ENCODE measurements at regions not wholly inside any gene's neighbourhood (a gene's known extent, or its start where the extent isn't known, plus 50 kb on each side); places are given as distances from the start of the nearest gene placed in this dataset.

DNA sequence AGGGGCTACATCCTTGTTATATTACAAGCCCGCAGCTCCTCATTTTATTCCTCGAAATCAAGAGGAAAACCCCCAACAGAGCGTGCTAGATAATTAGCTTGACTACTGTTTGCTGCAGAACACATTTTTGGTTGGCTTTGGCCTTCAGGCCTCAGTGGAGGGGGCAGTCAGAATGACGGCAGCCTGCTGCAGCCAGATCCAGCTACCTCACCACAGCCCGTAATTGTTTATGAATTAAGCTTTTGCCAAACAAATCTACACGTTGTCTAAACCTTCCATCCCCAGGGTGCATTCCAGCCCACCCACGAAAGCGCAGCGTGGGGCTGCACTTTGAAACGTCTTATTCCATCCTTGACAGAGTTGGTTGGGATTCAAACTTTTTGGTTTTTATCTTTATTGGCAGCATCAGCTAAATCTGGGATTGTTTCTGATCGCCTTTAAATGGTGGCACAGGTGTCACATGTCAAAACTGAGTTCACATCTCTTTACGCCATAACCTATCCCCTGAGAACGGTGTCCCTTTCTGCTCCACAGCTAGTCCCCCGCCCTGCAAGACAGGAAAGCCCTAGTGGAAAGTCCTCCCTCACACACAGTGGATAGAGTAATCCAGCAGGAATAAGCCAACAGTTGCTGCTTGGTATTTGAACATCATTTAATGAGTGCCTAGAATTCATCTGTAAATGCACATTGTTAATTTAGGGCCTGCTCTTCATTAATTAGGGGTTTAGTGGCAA, 195.5 kb downstream of the LMO4 start:
- no peak overlapping the region for H3K4me3 ChIP-seq (ENCODE audit: low read length)
- H3K9me2 ChIP-seq (replicated peaks; ENCODE audit: low read length), result no peaks in the 10 kb centered on the region
- BruUV-seq (replicated peaks), result no TSS peak
- H3K9ac ChIP-seq (ENCODE audit: low read length), result no peak overlapping the region
- ChIA-PET CTCF (no interaction called here), POLR2A (ENCODE audit: unreplicated experiment) (no interaction called here)
- H2AFZ ChIP-seq (ENCODE audit: low read length), result no peak overlapping the region
- H3K4me1 ChIP-seq (ENCODE audit: insufficient read depth, low read length), result no peaks in the 10 kb centered on the region
- intact Hi-C loops (cut with micrococcal nuclease), result no loop called here
- H3K4me2 ChIP-seq (ENCODE audit: low read length), result no peak overlapping the region
- DNase-seq, result no peak
- TF ChIP-seq EZH2 (IDR thresholded peaks at IDR 0.05; ENCODE audit: low read length, unreplicated experiment) (no peak), EZH2phosphoT487 (IDR thresholded peaks at IDR 0.05; ENCODE audit: borderline replicate concordance, low read length) (no peak)
- TF ChIP-seq, protein P1, sequence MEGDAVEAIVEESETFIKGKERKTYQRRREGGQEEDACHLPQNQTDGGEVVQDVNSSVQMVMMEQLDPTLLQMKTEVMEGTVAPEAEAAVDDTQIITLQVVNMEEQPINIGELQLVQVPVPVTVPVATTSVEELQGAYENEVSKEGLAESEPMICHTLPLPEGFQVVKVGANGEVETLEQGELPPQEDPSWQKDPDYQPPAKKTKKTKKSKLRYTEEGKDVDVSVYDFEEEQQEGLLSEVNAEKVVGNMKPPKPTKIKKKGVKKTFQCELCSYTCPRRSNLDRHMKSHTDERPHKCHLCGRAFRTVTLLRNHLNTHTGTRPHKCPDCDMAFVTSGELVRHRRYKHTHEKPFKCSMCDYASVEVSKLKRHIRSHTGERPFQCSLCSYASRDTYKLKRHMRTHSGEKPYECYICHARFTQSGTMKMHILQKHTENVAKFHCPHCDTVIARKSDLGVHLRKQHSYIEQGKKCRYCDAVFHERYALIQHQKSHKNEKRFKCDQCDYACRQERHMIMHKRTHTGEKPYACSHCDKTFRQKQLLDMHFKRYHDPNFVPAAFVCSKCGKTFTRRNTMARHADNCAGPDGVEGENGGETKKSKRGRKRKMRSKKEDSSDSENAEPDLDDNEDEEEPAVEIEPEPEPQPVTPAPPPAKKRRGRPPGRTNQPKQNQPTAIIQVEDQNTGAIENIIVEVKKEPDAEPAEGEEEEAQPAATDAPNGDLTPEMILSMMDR (conservative IDR thresholded peaks at IDR 0.05; ENCODE audit: low read depth, low read length), result no peak
- ATAC-seq, result no peak
- H3K27me3 ChIP-seq (ENCODE audit: low read length), result no peaks in the 10 kb centered on the region
- no peaks in the 10 kb centered on the region for H4K20me1 ChIP-seq (ENCODE audit: low read length)
- H3F3A ChIP-seq (ENCODE audit: low read length, unreplicated experiment), result no peaks in the 10 kb centered on the region
- no peaks in the 10 kb centered on the region for H3K79me2 ChIP-seq (ENCODE audit: low read length)
- H3K27ac ChIP-seq (ENCODE audit: low read length), result no peak overlapping the region
- no peaks in the 10 kb centered on the region for H3K9me3 ChIP-seq (ENCODE audit: low read length)
- no peaks in the 10 kb centered on the region for H3K36me3 ChIP-seq (ENCODE audit: low read depth, low read length)

DNA sequence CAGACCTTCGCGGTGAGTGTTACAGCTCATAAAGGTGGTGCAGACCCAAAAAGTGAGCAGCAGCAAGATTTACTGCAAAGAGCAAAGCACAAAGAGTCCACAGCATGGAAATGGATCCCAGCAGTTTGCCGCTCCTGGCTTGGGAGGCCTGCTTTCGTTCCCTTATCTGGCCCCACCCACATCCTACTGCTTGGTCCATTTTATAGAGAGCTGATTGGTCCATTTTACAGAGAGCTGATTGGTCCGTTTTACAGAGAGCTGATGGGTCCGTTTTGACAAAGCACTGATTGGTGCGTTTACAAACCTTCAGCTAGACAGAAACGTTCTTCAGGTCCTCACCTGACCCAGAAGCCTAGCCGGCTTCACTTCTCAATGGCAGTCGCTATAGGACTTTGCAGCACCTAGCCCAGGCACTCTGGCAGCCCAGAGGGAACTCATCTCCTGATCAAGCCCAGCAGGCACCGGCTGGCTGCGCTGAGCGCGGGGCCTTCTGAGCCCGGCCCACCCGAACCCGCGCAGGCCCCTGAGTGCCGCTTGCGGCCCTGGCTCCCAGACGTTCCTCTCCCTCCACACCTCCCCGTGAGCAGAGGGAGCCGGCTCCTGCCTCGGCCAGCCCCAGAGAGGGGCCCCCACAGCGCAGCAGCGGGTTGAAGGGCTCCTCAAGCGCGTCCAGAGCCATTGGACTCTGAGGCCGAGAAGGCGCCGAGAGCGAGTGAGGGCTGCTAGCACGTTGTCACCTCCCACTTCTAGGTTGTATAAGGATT, 200.3 kb downstream of the LMO4 start:
- TF ChIP-seq EZH2phosphoT487 (IDR thresholded peaks at IDR 0.05; ENCODE audit: borderline replicate concordance, low read length) (no peak), EZH2 (IDR thresholded peaks at IDR 0.05; ENCODE audit: low read length, unreplicated experiment) (no peak)
- TF ChIP-seq, protein P1 (conservative IDR thresholded peaks at IDR 0.05; ENCODE audit: low read depth, low read length), result no peak
- CTCF ChIA-PET, result no interaction called here
- ATAC-seq, result no peak

More for the DNA sequence above, 200.3 kb downstream of the LMO4 start:
- Histone ChIP-seq H4K20me1 (ENCODE audit: low read length) (no peaks in the 10 kb centered on the region), H2AFZ (ENCODE audit: low read length) (no peak overlapping the region), H3K9ac (ENCODE audit: low read length) (no peak overlapping the region), H3K27ac (ENCODE audit: low read length) (no peak overlapping the region), H3K79me2 (ENCODE audit: low read length) (no peaks in the 10 kb centered on the region), H3K4me1 (ENCODE audit: insufficient read depth, low read length) (no peaks in the 10 kb centered on the region), H3K27me3 (ENCODE audit: low read length) (no peaks in the 10 kb centered on the region), H3K4me3 (ENCODE audit: low read length) (no peak overlapping the region), H3K4me2 (ENCODE audit: low read length) (no peak overlapping the region), H3K9me3 (ENCODE audit: low read length) (no peaks in the 10 kb centered on the region), H3F3A (ENCODE audit: low read length, unreplicated experiment) (no peaks in the 10 kb centered on the region), H3K36me3 (ENCODE audit: low read depth, low read length) (no peaks in the 10 kb centered on the region), H3K9me2 (replicated peaks; ENCODE audit: low read length) (no peaks in the 10 kb centered on the region)
- no TSS peak for BruUV-seq (replicated peaks)
- POLR2A ChIA-PET (ENCODE audit: unreplicated experiment), result no interaction called here
- no peak for DNase-seq
- intact Hi-C loops (cut with micrococcal nuclease), result no loop called here

All from PC-3 (cell line).